ENCODE measurements at regions not wholly inside any gene's neighbourhood (a gene's known extent, or its start where the extent isn't known, plus 50 kb on each side); places are given as distances from the start of the nearest gene placed in this dataset.

GRCh38 chr3:6099458-6100075, 761.3 kb upstream of the GRM7 start:
- no peaks in the 10 kb centered on the region for H3K27me3 Mint-ChIP-seq (ENCODE audit: unreplicated experiment)
- no peak for TF ChIP-seq CTCF (IDR thresholded peaks at IDR 0.05; ENCODE audit: unreplicated experiment)
- CTCF ChIA-PET = no interaction called here
- DNase-seq = no peak
- H3K36me3 Mint-ChIP-seq (ENCODE audit: insufficient read depth, unreplicated experiment) = no peaks in the 10 kb centered on the region
- H3K4me1 Mint-ChIP-seq (ENCODE audit: low read depth, unreplicated experiment) = no peaks in the 10 kb centered on the region
- no peak overlapping the region for H3K27ac Mint-ChIP-seq (ENCODE audit: unreplicated experiment)
- no peak overlapping the region for H3K4me3 Mint-ChIP-seq (ENCODE audit: low read depth, unreplicated experiment)
- peaks cover 2% of the 10 kb centered on the region for H3K9me3 Mint-ChIP-seq (ENCODE audit: low read depth, unreplicated experiment)
- intact Hi-C loops (cut with micrococcal nuclease; ENCODE audit: unreplicated experiment) = no loop called here
- BruUV-seq (replicated peaks) = no TSS peak

- H3K9me3 Mint-ChIP-seq (ENCODE audit: low read depth, unreplicated experiment) = peaks cover 11% of the 10 kb centered on the region
- no peak overlapping the region for H3K27ac Mint-ChIP-seq (ENCODE audit: unreplicated experiment)
- H3K36me3 Mint-ChIP-seq (ENCODE audit: insufficient read depth, unreplicated experiment) = no peaks in the 10 kb centered on the region
- intact Hi-C loops (cut with micrococcal nuclease; ENCODE audit: unreplicated experiment) = no loop called here
- no peak overlapping the region for H3K4me3 Mint-ChIP-seq (ENCODE audit: low read depth, unreplicated experiment)
- DNase-seq = no peak
- no peaks in the 10 kb centered on the region for H3K4me1 Mint-ChIP-seq (ENCODE audit: low read depth, unreplicated experiment)
- no peak for TF ChIP-seq CTCF (IDR thresholded peaks at IDR 0.05; ENCODE audit: unreplicated experiment)
- H3K27me3 Mint-ChIP-seq (ENCODE audit: unreplicated experiment) = no peaks in the 10 kb centered on the region
- BruUV-seq (replicated peaks) = no TSS peak
- CTCF ChIA-PET = no interaction called here
Measured at GRCh38 chr3:6105187-6105586, 755.7 kb upstream of the GRM7 start.

DNA sequence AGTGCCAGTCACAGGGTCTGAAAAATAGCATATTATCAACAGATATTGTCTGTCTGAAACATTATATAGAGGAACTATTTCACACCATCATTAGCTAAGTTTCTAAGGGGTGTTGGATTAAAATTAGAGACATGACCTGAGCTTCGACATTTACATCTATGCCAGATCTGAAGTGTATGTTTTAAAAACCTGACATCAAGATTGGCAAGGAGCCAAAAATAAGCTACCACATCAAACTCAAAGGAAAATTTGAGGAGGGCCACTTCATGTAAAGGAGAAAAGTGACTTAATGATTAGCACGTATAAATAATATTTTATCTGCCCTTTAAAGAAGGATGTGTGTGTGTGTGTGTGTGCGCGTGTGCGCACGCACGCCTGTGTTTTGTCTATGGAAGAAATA, 752.0 kb upstream of the GRM7 start:
- H3K27ac Mint-ChIP-seq (ENCODE audit: unreplicated experiment) = no peak overlapping the region
- no TSS peak for BruUV-seq (replicated peaks)
- no peaks in the 10 kb centered on the region for H3K4me1 Mint-ChIP-seq (ENCODE audit: low read depth, unreplicated experiment)
- H3K9me3 Mint-ChIP-seq (ENCODE audit: low read depth, unreplicated experiment) = peaks cover 15% of the 10 kb centered on the region
- no peaks in the 10 kb centered on the region for H3K27me3 Mint-ChIP-seq (ENCODE audit: unreplicated experiment)
- H3K36me3 Mint-ChIP-seq (ENCODE audit: insufficient read depth, unreplicated experiment) = no peaks in the 10 kb centered on the region
- DNase-seq = no peak
- no peak overlapping the region for H3K4me3 Mint-ChIP-seq (ENCODE audit: low read depth, unreplicated experiment)
- CTCF ChIA-PET = interaction anchor here (0.6 to 0.7 kb wide), 2 partner anchors 58 to 89 kb away, joined by 3 to 5 read pairs; no protein-coding TSS in a partner anchor
- no peak for TF ChIP-seq CTCF (IDR thresholded peaks at IDR 0.05; ENCODE audit: unreplicated experiment)
- intact Hi-C loops (cut with micrococcal nuclease; ENCODE audit: unreplicated experiment) = no loop called here

DNA sequence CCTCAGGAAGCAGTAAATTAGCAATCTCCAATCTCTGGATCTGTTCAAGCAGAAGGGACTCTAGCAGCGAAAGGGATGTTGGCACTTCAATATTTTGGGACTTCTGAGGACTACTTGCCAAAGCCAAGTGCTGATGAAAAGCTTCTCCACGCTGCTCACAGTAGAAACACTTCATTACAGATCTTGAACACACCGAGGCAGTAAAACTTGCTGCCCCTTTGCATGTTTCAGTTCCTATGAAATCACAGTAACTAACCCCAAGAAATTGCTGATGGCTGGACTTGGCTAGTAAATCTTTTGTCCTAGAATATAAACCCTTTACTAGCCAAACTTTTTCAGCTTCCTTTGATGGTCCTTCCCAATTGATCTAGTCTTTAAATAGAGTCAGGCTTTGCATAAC, 750.5 kb upstream of the GRM7 start:
- Mint-ChIP-seq H3K9me3 (ENCODE audit: low read depth, unreplicated experiment) (peaks cover 11% of the 10 kb centered on the region), H3K36me3 (ENCODE audit: insufficient read depth, unreplicated experiment) (no peaks in the 10 kb centered on the region), H3K27ac (ENCODE audit: unreplicated experiment) (no peak overlapping the region), H3K4me1 (ENCODE audit: low read depth, unreplicated experiment) (no peaks in the 10 kb centered on the region), H3K4me3 (ENCODE audit: low read depth, unreplicated experiment) (no peak overlapping the region), H3K27me3 (ENCODE audit: unreplicated experiment) (no peaks in the 10 kb centered on the region)
- DNase-seq = no peak
- CTCF ChIA-PET = no interaction called here
- intact Hi-C loops (cut with micrococcal nuclease; ENCODE audit: unreplicated experiment) = no loop called here
- no peak for TF ChIP-seq CTCF (IDR thresholded peaks at IDR 0.05; ENCODE audit: unreplicated experiment)
- no TSS peak for BruUV-seq (replicated peaks)

Measured in Calu3 (cell line).